ENCODE measurements at regions not wholly inside any gene's neighbourhood (a gene's known extent, or its start where the extent isn't known, plus 50 kb on each side); places are given as distances from the start of the nearest gene placed in this dataset.

DNA sequence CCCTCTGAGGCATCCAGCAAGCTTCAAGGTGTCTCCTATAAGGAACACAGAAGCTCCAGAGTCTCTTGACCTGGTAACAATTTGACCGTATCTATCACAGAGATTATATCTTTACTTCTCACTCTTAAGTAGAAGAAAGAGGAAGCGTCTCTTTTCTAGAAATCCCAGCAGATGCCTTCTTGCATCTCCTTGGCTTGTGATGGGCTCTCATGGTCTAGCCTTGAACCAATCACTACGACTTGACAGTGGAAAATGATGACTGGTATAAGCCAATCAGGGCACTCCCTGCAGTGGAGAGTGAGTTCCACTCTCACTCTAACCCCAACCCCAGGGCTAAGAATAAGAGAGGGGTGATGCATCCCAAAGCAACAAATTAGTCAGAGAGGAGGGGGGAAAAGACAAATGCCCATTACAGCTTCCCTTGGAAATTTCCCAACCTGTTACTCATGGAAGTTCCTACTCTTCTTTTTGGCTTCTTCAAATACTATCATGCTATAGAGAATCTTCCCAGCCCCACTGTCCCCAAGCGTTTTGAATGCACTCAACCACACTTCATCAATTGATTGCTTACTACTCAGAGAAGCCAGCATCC, 293.5 kb downstream of the MN1 start:
- DNase-seq, result peak; percentile 82
- H3K36me3 ChIP-seq (ENCODE audit: control insufficient read depth, insufficient read depth, low read length), result no peaks in the 10 kb centered on the region
- no peaks in the 10 kb centered on the region for H3K9me3 ChIP-seq (replicated peaks; ENCODE audit: control insufficient read depth, low read depth, low read length)
- peak overlapping the region; percentile 35 for H3K27ac ChIP-seq (ENCODE audit: low read length)
- no peak overlapping the region for H3K4me3 ChIP-seq (ENCODE audit: low read length)
- peaks cover 10% of the 10 kb centered on the region for H3K27me3 ChIP-seq (ENCODE audit: control insufficient read depth, insufficient read depth, low read length)
- peaks cover 64% of the 10 kb centered on the region for H3K4me1 ChIP-seq (ENCODE audit: control insufficient read depth, insufficient read depth, low read length)
- 13% methylated on average over 1 of the region's 4 CpGs for WGBS (ENCODE audit: insufficient coverage)

DNA sequence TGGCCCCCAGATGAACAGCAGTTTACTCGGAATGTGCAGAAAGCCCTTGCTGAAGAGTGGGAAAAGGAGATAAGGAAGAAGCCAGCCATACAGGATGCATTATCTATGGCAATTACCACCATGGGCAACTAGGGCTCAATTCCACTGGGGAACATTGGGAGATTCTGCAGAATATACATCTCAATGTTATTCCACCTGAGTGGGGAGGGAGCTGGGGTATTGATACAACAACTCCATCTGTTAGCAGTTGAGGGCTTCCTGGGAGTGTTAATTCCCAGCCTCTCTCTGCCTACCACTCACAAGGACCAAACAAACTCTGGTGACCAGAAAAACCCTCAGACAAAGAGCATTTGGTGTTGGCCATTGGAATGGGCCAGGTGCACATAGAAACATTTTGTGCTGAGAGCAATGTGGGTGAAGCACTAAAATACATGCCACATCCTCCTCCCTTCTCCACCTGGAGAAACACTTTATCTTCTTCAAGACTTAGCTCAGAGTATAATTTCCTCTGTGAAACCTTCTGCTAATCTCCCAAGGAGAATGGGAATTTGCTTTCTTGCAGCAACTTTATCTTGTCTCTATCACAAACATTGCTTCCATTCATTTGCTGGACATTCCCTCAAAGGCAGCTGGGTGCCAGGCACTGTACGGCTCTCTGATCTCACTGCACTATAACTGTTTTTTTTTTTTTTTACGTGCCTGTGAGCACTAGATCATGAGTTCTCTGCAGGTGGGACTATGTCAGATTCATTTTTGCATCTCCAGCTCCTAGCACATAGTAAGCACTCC, 292.2 kb downstream of the MN1 start:
- Histone ChIP-seq H3K36me3 (ENCODE audit: control insufficient read depth, insufficient read depth, low read length) (no peaks in the 10 kb centered on the region), H3K4me3 (ENCODE audit: low read length) (no peak overlapping the region), H3K27me3 (ENCODE audit: control insufficient read depth, insufficient read depth, low read length) (peaks cover 10% of the 10 kb centered on the region), H3K9me3 (replicated peaks; ENCODE audit: control insufficient read depth, low read depth, low read length) (peaks cover 8% of the 10 kb centered on the region), H3K27ac (ENCODE audit: low read length) (peak overlapping the region; percentile 59), H3K4me1 (ENCODE audit: control insufficient read depth, insufficient read depth, low read length) (peaks cover 59% of the 10 kb centered on the region)
- DNase-seq, result no peak
- 86% methylated on average over 1 of the region's 3 CpGs for WGBS (ENCODE audit: insufficient coverage)

DNA sequence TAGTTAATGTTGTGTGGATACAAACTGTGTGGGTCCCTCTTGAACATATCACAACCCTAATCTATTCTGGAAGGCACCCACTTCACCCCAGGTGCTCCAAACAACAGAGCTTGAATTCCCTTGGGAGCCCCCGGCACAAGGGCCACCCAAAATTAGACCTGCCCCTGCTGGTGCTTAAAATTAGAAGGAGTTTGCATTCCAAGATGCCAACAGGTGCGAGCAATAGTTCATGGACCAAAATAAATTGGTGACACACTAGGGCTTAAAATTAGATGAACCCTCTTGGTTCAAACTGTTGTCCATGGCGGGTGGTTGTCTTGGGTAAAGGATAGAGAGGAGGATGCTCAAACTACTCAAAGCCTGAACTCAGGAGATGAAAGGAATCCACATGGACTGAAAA, 291.5 kb downstream of the MN1 start:
- 89% methylated on average over 1 of the region's 3 CpGs for WGBS (ENCODE audit: insufficient coverage)
- Histone ChIP-seq H3K4me1 (ENCODE audit: control insufficient read depth, insufficient read depth, low read length) (peaks cover 55% of the 10 kb centered on the region), H3K27ac (ENCODE audit: low read length) (peak overlapping the region; percentile 59), H3K9me3 (replicated peaks; ENCODE audit: control insufficient read depth, low read depth, low read length) (peaks cover 8% of the 10 kb centered on the region), H3K27me3 (ENCODE audit: control insufficient read depth, insufficient read depth, low read length) (peaks cover 10% of the 10 kb centered on the region), H3K36me3 (ENCODE audit: control insufficient read depth, insufficient read depth, low read length) (no peaks in the 10 kb centered on the region), H3K4me3 (ENCODE audit: low read length) (no peak overlapping the region)
- DNase-seq, result peak; percentile 57

DNA sequence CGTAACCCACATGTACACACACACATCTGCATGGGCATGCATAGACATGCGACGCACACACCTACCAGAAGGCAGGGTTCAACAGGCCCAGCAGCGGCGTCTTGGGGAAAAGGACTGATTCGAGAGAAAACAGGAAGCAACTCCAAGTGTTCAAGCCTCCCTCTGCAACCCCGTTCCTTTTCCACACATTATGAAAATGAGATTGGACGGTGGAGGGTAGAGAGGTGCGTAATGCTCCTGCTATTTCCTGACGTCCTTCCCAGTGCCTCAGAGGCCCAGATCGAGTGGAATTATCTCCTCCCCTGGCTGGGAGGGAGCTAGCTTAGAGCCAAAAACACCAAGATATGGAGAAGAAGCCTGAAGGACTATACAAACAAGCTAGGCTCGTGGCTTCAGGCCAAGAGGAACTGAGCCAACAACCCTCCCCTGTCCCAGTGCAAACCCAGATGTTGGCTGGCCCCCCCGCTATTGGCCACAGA, 289.2 kb downstream of the MN1 start:
- Histone ChIP-seq H3K9me3 (replicated peaks; ENCODE audit: control insufficient read depth, low read depth, low read length) (peaks cover 8% of the 10 kb centered on the region), H3K27me3 (ENCODE audit: control insufficient read depth, insufficient read depth, low read length) (peaks cover 4% of the 10 kb centered on the region), H3K4me1 (ENCODE audit: control insufficient read depth, insufficient read depth, low read length) (peaks cover 48% of the 10 kb centered on the region), H3K27ac (ENCODE audit: low read length) (peak overlapping the region; percentile 82), H3K36me3 (ENCODE audit: control insufficient read depth, insufficient read depth, low read length) (no peaks in the 10 kb centered on the region), H3K4me3 (ENCODE audit: low read length) (no peak overlapping the region)
- WGBS (ENCODE audit: insufficient coverage), result no CpG with 5 or more reads among the region's 13 CpGs
- DNase-seq, result peak; percentile 98

DNA sequence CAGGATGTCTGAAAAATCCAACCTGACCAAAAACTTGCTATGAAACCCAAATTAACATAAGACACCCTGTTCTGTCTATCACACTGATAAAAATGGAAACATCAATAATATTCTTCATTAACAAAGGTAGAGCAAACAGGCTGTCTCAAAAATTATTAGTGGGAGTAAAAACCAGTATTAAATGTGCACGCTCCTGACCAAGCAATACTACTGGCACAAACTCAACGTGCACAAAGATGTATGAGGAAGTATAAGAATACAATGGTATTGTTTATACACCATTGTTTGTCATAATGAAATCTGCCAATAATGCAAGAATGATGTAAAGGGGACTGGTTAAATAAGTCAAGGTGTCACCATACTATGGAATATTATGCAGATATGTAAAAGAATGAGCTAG, 288.5 kb downstream of the MN1 start:
- no peak for DNase-seq
- no peaks in the 10 kb centered on the region for H3K36me3 ChIP-seq (ENCODE audit: control insufficient read depth, insufficient read depth, low read length)
- peaks cover 53% of the 10 kb centered on the region for H3K4me1 ChIP-seq (ENCODE audit: control insufficient read depth, insufficient read depth, low read length)
- whole genome bisulfite sequencing (ENCODE audit: insufficient coverage), result no CpG with 5 or more reads among the region's 2 CpGs
- peaks cover 8% of the 10 kb centered on the region for H3K9me3 ChIP-seq (replicated peaks; ENCODE audit: control insufficient read depth, low read depth, low read length)
- H3K27ac ChIP-seq (ENCODE audit: low read length), result peak overlapping the region; percentile 82
- no peak overlapping the region for H3K4me3 ChIP-seq (ENCODE audit: low read length)
- peaks cover 4% of the 10 kb centered on the region for H3K27me3 ChIP-seq (ENCODE audit: control insufficient read depth, insufficient read depth, low read length)

DNA sequence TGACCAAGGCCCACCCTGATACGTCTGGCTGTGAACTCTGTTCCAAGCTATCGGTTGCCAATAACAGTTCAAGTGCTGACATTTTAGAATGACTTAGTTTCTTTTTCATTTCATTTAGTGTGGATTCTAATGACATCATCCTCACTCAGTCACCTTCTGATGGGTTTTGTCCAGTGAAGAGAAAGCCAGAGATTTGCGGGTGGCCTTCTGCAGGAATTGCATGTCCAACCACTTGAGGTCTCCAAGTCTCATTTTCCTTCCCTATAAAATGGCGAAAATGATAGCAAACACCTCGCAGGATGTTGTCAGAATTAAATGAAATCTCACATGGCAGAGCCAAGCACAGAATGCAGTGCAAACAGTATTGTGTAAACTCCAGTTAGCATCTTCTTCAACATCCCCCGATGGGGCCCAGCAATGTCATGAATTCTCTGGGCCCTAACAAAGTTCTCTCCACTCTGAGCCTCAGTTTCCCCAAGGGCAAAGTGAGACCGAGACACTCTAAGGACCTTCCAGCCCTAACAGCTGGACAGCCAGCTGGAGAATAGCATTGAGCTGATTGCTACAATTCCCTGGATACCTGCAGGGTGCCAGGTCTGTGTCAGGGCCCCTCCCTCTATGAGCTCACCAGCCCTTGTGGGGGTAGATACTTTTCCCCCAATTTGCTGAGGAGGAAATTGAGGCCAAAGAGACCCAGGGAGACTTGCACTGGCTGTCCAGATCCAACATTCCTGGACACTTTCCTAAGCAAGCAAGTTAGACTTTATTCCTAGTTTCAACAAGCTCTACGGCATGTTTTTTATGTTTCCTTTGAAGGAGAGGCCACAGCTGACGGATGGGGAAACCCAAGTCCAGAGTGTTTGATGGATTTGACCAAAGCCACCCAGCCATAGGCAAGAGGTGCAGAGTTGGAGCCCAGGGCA, 286.7 kb downstream of the MN1 start:
- Histone ChIP-seq H3K27ac (ENCODE audit: low read length) (peak overlapping the region; percentile 88), H3K36me3 (ENCODE audit: control insufficient read depth, insufficient read depth, low read length) (no peaks in the 10 kb centered on the region), H3K9me3 (replicated peaks; ENCODE audit: control insufficient read depth, low read depth, low read length) (peaks cover 8% of the 10 kb centered on the region), H3K4me3 (ENCODE audit: low read length) (no peak overlapping the region), H3K27me3 (ENCODE audit: control insufficient read depth, insufficient read depth, low read length) (peaks cover 4% of the 10 kb centered on the region), H3K4me1 (ENCODE audit: control insufficient read depth, insufficient read depth, low read length) (peaks cover 52% of the 10 kb centered on the region)
- 20% methylated on average over 2 of the region's 9 CpGs for WGBS (ENCODE audit: insufficient coverage)
- peak; percentile 96 for DNase-seq

DNA sequence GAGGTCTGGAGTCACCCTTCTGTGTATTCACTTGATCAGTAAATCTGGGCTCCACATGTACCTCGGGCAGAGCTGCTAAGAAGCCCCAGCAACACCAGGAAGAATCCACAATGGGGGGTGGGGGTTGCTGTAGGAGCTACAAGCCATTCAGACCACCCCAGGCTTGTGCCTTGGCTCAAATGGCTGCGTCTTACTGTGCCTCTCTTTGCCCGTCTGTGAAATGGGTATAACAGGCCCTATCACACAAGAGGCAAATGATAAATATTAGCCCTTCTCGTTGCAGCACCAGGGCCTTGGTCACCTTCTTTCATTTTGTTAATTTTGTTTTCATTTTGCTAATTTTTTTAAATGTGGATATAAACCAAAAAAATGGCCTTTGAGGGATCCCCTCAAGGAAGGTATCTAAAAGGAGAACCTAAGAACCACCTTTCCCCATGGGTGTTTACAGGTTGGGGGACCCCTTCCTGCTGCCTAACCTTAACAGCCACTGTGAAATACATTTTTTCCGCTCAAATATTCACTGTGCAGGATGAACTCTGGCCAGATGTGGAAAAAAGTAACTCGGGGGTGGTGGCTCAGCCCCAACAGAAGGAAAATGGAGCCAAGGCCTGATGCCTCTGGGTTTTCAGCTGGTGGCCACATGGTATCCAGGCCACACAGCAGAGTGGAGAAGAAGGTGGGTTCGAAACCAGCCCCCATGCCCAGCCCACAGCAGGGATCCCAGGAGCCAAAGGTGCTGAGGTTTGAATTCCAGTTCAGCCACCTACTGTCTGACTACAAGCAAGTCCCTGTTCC, 284.0 kb downstream of the MN1 start:
- H3K4me3 ChIP-seq (ENCODE audit: low read length), result no peak overlapping the region
- H3K4me1 ChIP-seq (ENCODE audit: control insufficient read depth, insufficient read depth, low read length), result peaks cover 28% of the 10 kb centered on the region
- no peak overlapping the region for H3K27ac ChIP-seq (ENCODE audit: low read length)
- no peaks in the 10 kb centered on the region for H3K36me3 ChIP-seq (ENCODE audit: control insufficient read depth, insufficient read depth, low read length)
- 71% methylated on average over 3 of the region's 7 CpGs for WGBS (ENCODE audit: insufficient coverage)
- DNase-seq, result peak; percentile 59
- H3K9me3 ChIP-seq (replicated peaks; ENCODE audit: control insufficient read depth, low read depth, low read length), result peaks cover 8% of the 10 kb centered on the region
- H3K27me3 ChIP-seq (ENCODE audit: control insufficient read depth, insufficient read depth, low read length), result peaks cover 5% of the 10 kb centered on the region

DNA sequence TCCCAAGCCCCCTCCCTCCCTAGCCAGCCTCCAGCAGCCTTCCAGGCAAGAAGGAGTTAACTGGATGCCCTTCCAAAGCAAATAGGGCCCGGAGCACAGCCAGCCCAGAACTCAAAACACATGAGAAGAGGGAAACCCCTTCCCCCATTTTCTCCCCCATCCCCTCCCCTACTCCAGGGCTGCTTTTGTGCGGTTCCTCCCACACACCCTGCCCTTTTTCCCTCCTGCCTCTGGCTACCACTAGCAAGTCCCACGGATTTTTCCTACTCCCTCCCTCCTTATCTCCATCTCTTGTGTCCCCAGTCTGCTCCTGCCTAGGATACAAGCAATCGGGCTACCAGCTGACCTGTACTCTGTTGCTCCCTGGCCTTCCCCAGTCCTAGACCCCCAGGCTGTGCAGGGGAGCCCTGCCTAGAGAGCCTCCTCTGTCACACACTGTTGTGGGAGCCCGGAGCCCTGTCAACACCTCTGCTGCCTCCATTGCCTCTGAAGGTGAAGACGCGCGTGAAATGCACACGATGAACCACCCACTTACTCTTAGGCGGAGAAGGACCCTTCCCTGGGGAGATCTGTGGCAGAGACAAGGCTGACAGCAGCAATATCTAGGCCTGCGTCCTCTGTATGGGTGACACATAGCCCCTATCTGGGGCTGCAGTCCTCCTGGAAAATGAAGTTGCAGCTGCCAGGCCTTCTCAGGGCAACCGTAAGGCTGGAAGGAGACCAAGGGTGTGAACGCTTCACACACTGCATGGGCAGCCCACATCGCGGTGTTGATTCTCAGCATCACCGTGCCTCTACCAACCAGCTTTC, 282.8 kb downstream of the MN1 start:
- H3K36me3 ChIP-seq (ENCODE audit: control insufficient read depth, insufficient read depth, low read length), result no peaks in the 10 kb centered on the region
- no peak overlapping the region for H3K4me3 ChIP-seq (ENCODE audit: low read length)
- H3K4me1 ChIP-seq (ENCODE audit: control insufficient read depth, insufficient read depth, low read length), result peaks cover 27% of the 10 kb centered on the region
- H3K9me3 ChIP-seq (replicated peaks; ENCODE audit: control insufficient read depth, low read depth, low read length), result peaks cover 2% of the 10 kb centered on the region
- H3K27me3 ChIP-seq (ENCODE audit: control insufficient read depth, insufficient read depth, low read length), result peaks cover 5% of the 10 kb centered on the region
- H3K27ac ChIP-seq (ENCODE audit: low read length), result no peak overlapping the region
- 39% methylated on average over 8 of the region's 16 CpGs for WGBS (ENCODE audit: insufficient coverage)
- peak; percentile 61 for DNase-seq

DNA sequence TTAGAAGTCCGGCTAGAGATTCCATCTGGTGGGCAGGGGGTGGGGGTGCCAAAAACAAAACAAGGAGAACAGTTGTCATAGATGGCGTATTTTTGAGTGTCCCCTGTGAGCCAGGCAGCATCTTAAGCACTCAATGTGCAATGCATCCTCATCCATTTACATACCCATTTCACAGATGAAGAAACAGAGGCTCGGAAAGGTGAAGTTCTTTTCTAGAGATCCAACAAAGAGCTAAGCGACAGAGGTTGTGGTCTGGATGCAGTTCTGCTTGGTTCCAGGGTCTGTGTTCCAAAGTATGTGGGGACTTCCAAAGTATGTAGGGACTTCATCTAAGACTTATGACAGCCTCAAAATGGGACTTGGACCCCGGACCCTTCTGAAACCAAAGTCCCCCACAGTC, 277.8 kb downstream of the MN1 start:
- 67% methylated on average over 1 of the region's 5 CpGs for WGBS (ENCODE audit: insufficient coverage)
- Histone ChIP-seq H3K27ac (ENCODE audit: low read length) (no peak overlapping the region), H3K4me1 (ENCODE audit: control insufficient read depth, insufficient read depth, low read length) (peaks cover 19% of the 10 kb centered on the region), H3K27me3 (ENCODE audit: control insufficient read depth, insufficient read depth, low read length) (peaks cover 5% of the 10 kb centered on the region), H3K9me3 (replicated peaks; ENCODE audit: control insufficient read depth, low read depth, low read length) (no peaks in the 10 kb centered on the region), H3K36me3 (ENCODE audit: control insufficient read depth, insufficient read depth, low read length) (no peaks in the 10 kb centered on the region), H3K4me3 (ENCODE audit: low read length) (no peak overlapping the region)
- no peak for DNase-seq
